Adipocyte (in vitro differentiated cells): ENCODE measurements at regions not wholly inside any gene's neighbourhood (a gene's known extent, or its start where the extent isn't known, plus 50 kb on each side); places are given as distances from the start of the nearest gene placed in this dataset.

Experiments
- DNase-seq: peaks from one replicate; pipeline ENCODE4 v3.0.0-alpha.2; 2015; ENCODE audit warnings: low read depth
- H3K27me3 ChIP-seq: replicated peaks from 2 replicates; pipeline ENCODE4 v1.7.0; 2013; ENCODE audit warnings: mild to moderate bottlenecking, low read length, moderate library complexity; ENCODE audit not compliant: control insufficient read depth, insufficient read depth
- H3K36me3 ChIP-seq: 2 replicates; pipeline ENCODE4 v1.7.0; 2013; ENCODE audit warnings: low read length, mild to moderate bottlenecking, moderate library complexity; ENCODE audit not compliant: control insufficient read depth, insufficient read depth, severe bottlenecking
- H3K4me1 ChIP-seq: 2 replicates; pipeline ENCODE4 v1.7.0; 2013; ENCODE audit warnings: mild to moderate bottlenecking, low read length, moderate library complexity; ENCODE audit not compliant: control insufficient read depth, insufficient read depth
- H3K4me3 ChIP-seq: 2 replicates; pipeline ENCODE4 v1.7.0; 2013; ENCODE audit warnings: mild to moderate bottlenecking, low read length, moderate library complexity
- H3K9ac ChIP-seq: 2 replicates; pipeline ENCODE4 v1.7.0; 2013; ENCODE audit warnings: mild to moderate bottlenecking, low read length, moderate library complexity
- H3K9me3 ChIP-seq: 2 replicates; pipeline ENCODE4 v1.7.0; 2013; ENCODE audit warnings: mild to moderate bottlenecking, low read length, moderate library complexity; ENCODE audit not compliant: control insufficient read depth

GRCh38 chr22:49587421-49587820, 240.3 kb downstream of the BRD1 start:
- no peaks in the 10 kb centered on the region for H3K4me1 ChIP-seq
- no peaks in the 10 kb centered on the region for H3K36me3 ChIP-seq
- no peak overlapping the region for H3K4me3 ChIP-seq
- no peak for DNase-seq
- no peak overlapping the region for H3K9ac ChIP-seq
- no peaks in the 10 kb centered on the region for H3K27me3 ChIP-seq
- no peaks in the 10 kb centered on the region for H3K9me3 ChIP-seq

GRCh38 chr22:49586873-49587272, 240.8 kb downstream of the BRD1 start:
- DNase-seq = no peak
- Histone ChIP-seq H3K4me1 (no peaks in the 10 kb centered on the region), H3K9me3 (no peaks in the 10 kb centered on the region), H3K36me3 (no peaks in the 10 kb centered on the region), H3K9ac (no peak overlapping the region), H3K27me3 (no peaks in the 10 kb centered on the region), H3K4me3 (no peak overlapping the region)

GRCh38 chr22:49586244-49586748, 241.4 kb downstream of the BRD1 start:
- Histone ChIP-seq H3K4me3 (no peak overlapping the region), H3K9ac (no peak overlapping the region), H3K36me3 (no peaks in the 10 kb centered on the region), H3K4me1 (no peaks in the 10 kb centered on the region), H3K9me3 (no peaks in the 10 kb centered on the region), H3K27me3 (no peaks in the 10 kb centered on the region)
- DNase-seq = no peak

DNA sequence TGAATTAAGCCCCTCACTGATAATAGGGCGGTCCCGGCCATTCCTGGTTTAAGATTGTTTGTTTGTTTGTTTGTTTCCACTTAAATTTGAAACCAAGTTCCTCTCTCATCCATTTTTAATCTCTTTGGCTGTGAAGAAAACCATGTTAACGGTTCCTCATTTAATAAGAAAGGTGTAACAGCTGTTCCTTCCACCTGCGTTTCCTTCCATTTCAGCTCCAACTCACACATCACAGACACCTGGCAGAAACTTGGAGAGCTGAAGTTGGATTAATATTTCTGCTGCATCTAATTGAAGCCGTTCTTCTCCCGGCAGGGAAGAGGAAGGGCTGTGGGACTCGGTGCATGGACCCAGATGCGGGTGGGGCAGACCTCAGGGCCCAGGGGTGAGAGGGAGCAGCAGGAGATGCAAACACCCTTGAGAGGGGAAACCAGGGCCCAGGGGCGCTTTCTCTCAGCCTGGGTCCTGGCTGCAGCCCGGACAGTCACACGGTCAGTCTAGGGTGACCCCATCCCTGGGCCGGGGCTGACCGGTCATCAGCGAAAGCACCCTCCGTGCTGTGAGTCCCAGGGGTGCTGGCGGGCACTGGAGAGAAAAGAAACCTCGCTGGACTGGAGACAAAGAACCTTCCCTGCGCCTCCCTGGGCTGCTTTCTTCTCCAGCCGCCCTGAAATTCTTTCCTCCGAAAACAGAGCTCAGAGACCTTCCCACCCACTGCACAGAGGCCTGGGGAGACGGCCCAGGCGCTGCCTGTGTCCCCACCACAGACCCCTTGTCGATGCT, 242.0 kb downstream of the BRD1 start:
- H3K4me1 ChIP-seq = no peaks in the 10 kb centered on the region
- no peak overlapping the region for H3K4me3 ChIP-seq
- no peaks in the 10 kb centered on the region for H3K27me3 ChIP-seq
- DNase-seq = no peak
- H3K9me3 ChIP-seq = no peaks in the 10 kb centered on the region
- no peak overlapping the region for H3K9ac ChIP-seq
- no peaks in the 10 kb centered on the region for H3K36me3 ChIP-seq

- Histone ChIP-seq H3K4me3 (no peak overlapping the region), H3K9me3 (peaks cover 6% of the 10 kb centered on the region), H3K36me3 (no peaks in the 10 kb centered on the region), H3K9ac (no peak overlapping the region), H3K4me1 (no peaks in the 10 kb centered on the region), H3K27me3 (no peaks in the 10 kb centered on the region)
- no peak for DNase-seq
These were observed 243.7 kb downstream of the BRD1 start for GRCh38 chr22:49583886-49584505.

DNA sequence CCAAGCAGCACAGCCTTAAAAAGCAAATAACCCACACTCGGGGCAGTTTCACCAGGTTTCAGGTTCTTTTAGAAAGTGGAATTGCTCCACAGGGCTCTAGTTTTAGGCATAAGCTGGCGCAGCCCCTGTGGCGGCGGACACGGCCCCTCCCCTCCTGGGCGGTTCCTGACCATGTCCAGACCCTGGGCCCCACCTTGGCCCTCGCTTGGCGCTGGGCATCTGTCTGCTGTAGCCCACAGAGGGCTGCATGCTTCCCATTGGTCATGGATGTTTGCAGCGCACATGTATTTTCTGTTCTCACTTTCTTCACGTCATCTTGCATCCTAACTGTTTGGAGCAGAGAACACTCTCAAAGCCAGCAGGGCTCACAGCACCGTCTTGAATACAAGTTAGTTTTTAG, 244.3 kb downstream of the BRD1 start:
- Histone ChIP-seq H3K4me3 (no peak overlapping the region), H3K4me1 (no peaks in the 10 kb centered on the region), H3K36me3 (no peaks in the 10 kb centered on the region), H3K27me3 (no peaks in the 10 kb centered on the region), H3K9ac (no peak overlapping the region), H3K9me3 (peaks cover 10% of the 10 kb centered on the region)
- no peak for DNase-seq

DNA sequence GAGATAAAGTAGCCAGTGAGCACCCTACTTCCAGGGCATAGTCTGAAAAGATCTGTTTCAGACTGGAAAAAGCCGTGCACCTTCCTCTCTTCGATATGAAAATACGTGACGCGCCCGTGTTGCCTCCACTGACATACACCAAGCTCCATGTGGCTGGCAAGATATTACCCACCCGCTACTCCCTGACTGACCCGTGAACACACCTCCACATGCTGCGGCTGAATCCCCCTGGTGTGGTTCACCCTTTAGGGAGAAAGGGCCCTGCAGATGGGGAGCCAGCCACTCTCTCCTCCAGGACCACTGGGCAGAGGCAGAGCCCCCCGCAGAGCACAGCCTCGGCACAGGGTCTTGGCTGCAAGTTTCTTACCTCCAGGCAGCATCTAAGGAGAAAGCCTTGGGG, 245.0 kb downstream of the BRD1 start:
- DNase-seq = no peak
- no peaks in the 10 kb centered on the region for H3K36me3 ChIP-seq
- no peaks in the 10 kb centered on the region for H3K4me1 ChIP-seq
- H3K27me3 ChIP-seq = no peaks in the 10 kb centered on the region
- no peak overlapping the region for H3K4me3 ChIP-seq
- no peak overlapping the region for H3K9ac ChIP-seq
- peaks cover 10% of the 10 kb centered on the region for H3K9me3 ChIP-seq

GRCh38 chr22:49582181-49582580, 245.5 kb downstream of the BRD1 start:
- no peaks in the 10 kb centered on the region for H3K36me3 ChIP-seq
- no peaks in the 10 kb centered on the region for H3K4me1 ChIP-seq
- no peak overlapping the region for H3K9ac ChIP-seq
- no peaks in the 10 kb centered on the region for H3K27me3 ChIP-seq
- DNase-seq = no peak
- H3K4me3 ChIP-seq = no peak overlapping the region
- H3K9me3 ChIP-seq = peaks cover 10% of the 10 kb centered on the region

DNA sequence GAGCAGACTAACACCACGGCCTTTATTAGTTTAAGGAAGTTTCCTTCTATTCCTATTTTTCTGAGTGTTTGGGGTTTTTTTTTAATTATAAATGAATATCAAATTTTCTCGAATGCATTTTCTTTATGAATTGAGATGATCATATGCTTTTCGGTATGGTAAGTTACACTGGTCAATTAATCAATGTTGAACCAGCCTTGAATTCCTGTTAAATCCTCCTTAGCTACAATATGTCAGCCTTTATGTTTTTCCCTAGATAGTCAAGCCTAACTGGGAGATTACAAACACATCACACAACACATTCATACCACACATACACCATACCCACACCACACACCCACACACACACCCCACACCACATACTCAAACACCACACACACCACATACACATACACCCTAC, 247.6 kb downstream of the BRD1 start:
- H3K9ac ChIP-seq = no peak overlapping the region
- no peaks in the 10 kb centered on the region for H3K36me3 ChIP-seq
- no peaks in the 10 kb centered on the region for H3K4me1 ChIP-seq
- H3K27me3 ChIP-seq = no peaks in the 10 kb centered on the region
- no peak overlapping the region for H3K4me3 ChIP-seq
- DNase-seq = no peak
- peaks cover 10% of the 10 kb centered on the region for H3K9me3 ChIP-seq

DNA sequence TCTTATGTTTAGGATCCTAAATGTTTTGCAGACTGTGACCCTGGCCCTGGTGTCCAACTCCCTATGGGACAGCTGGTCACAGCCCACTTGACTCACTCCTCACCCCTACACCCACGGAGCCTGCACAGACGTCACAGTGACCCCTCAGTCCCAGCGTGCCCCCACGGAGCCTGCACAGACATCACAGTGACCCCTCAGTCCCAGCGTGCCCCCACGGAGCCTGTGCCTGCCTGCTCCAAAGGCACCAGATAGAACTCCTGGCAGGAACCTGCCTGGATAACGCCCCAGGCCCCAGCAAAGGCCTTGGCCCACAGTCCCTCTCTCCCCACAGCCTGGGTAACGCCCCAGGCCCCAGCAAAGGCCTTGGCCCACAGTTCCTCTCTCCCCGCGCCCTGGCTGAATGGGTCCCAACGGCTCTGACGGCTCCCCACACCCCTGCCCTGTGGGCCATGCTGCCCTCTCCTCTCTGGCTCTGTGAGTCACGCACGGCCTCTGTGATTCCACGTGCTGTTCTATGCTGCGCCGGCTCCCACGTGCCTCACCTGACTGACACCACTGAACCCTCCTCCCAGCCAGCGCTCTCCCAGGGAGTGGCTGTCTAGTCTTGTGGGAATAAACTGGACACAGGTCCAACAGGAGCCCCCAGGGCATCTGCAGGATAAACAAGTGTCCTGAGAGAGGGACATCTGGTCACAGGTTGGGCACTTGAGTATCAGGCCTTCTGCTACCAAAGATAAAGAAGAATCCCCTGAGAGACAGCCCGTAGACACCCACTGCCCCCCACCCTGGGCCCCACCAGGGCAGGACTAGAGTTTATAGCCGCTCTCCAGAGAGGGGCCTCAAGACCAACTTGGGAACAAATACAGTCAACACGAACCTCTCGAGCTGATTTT, 250.3 kb downstream of the BRD1 start:
- no peaks in the 10 kb centered on the region for H3K36me3 ChIP-seq
- H3K4me3 ChIP-seq = no peak overlapping the region
- peaks cover 10% of the 10 kb centered on the region for H3K9me3 ChIP-seq
- H3K4me1 ChIP-seq = no peaks in the 10 kb centered on the region
- no peaks in the 10 kb centered on the region for H3K27me3 ChIP-seq
- DNase-seq = no peak
- no peak overlapping the region for H3K9ac ChIP-seq
